Panc1 (cell line): ENCODE measurements at regions not wholly inside any gene's neighbourhood (a gene's known extent, or its start where the extent isn't known, plus 50 kb on each side); places are given as distances from the start of the nearest gene placed in this dataset.

Experiments used
- ATAC-seq: fragments of 200-7000 bp; cut with Tn5 transposase; 2 replicates; pipeline ENCODE4 v1.9.1; 2020; ENCODE audit warnings: mild to moderate bottlenecking, moderate library complexity
- BruUV-seq: library from RNA; stranded (reverse); fragments of 400-500 nt; replicated peaks from 2 replicates; lab custom pipeline; 2021; lab: Mats Ljungman, UMichigan
- CTCF ChIA-PET: fragments of 300-600 bp; sonication (Branson Sonifier 250); formaldehyde crosslinking; loops from one replicate; lab custom pipeline; 2022; ENCODE audit warnings: antibody characterized with exemption; lab: Charles Lee
- POLR2A ChIA-PET: fragments of 300-600 bp; sonication (Branson Sonifier 250); formaldehyde crosslinking; loops from one replicate; lab custom pipeline; 2022; ENCODE audit warnings: antibody characterized with exemption; lab: Charles Lee
- DNase-seq: peaks from one replicate; pipeline ENCODE4 v3.0.0-alpha.2; 2010; ENCODE audit warnings: low read depth, low spot score
- H3K27ac ChIP-seq: 2 replicates; pipeline ENCODE4 v1.5.1; 2011; ENCODE audit warnings: mild to moderate bottlenecking, low read length, inconsistent platforms
- H3K27me3 ChIP-seq: fragments of 200-500 bp; sonication (Bioruptor generic); 2 replicates; pipeline ENCODE4 v1.6.0; 2014; ENCODE audit warnings: low read length, inconsistent platforms; ENCODE audit not compliant: control insufficient read depth, insufficient read depth
- H3K36me3 ChIP-seq: fragments of 200-500 bp; sonication (Bioruptor generic); 2 replicates; pipeline ENCODE4 v1.5.1; 2014; ENCODE audit warnings: inconsistent platforms, mild to moderate bottlenecking, low read length, moderate library complexity; ENCODE audit not compliant: control insufficient read depth, insufficient read depth
- H3K4me1 ChIP-seq: 2 replicates; pipeline ENCODE4 v1.5.1; 2011; ENCODE audit warnings: inconsistent platforms, mild to moderate bottlenecking, low read length, moderate library complexity; ENCODE audit not compliant: control insufficient read depth, insufficient read depth
- H3K4me3 ChIP-seq, 2 experiments: 2 replicates each; pipeline ENCODE4 v1.5.1; 2011 to 2012; ENCODE audit warnings: low read depth in 2 of 2, low read length in 2 of 2, mild to moderate bottlenecking in 2 of 2, inconsistent platforms in 1 of 2, moderate library complexity in 1 of 2
- H3K9me3 ChIP-seq: fragments of 200-500 bp; sonication (Bioruptor generic); 2 replicates; pipeline ENCODE4 v1.5.1; 2014; ENCODE audit warnings: low read depth, mild to moderate bottlenecking, inconsistent platforms, low read length, moderate library complexity; ENCODE audit not compliant: control insufficient read depth, insufficient read depth
- CTCF ChIP-seq: fragments of 450-650 bp; IDR thresholded peaks from 2 replicates; pipeline ENCODE4 v1.5.1; 2017; ENCODE audit warnings: mild to moderate bottlenecking
- POLR2AphosphoS5 ChIP-seq: IDR thresholded peaks from 2 replicates; pipeline ENCODE4 v1.6.1; 2012; ENCODE audit warnings: mild to moderate bottlenecking, low read depth, low read length, moderate library complexity
- SIN3A ChIP-seq: IDR thresholded peaks from 2 replicates; pipeline ENCODE4 v1.6.1; 2012; ENCODE audit warnings: low read depth, mild to moderate bottlenecking, low read length, moderate library complexity, borderline replicate concordance; ENCODE audit not compliant: insufficient read depth
- TCF7L2 ChIP-seq: IDR thresholded peaks from 2 replicates; pipeline ENCODE4 v1.6.1; 2011; ENCODE audit warnings: mild to moderate bottlenecking, low read depth, low read length, inconsistent platforms
- in situ Hi-C: cut with HindIII; loops from 2 replicates; pipeline ENCODE4 v1.10.0; 2016; ENCODE audit warnings: low sequenced_read_pairs, low pct_unique_long_range_greater_than_20kb
- intact Hi-C: fragments of 100-400 bp; cut with micrococcal nuclease; formaldehyde crosslinking; loops from one replicate; pipeline ENCODE4 v1.10.0; 2022; ENCODE audit not compliant: unreplicated experiment
- TF ChIP-seq, protein P1 (sequence below), 2 experiments: IDR thresholded peaks; 2 replicates each; pipeline ENCODE4 v1.6.1; 2011 to 2012; ENCODE audit warnings: low read depth in 2 of 2, control low read depth in 1 of 2, low read length in 1 of 2, mild to moderate bottlenecking in 1 of 2, moderate library complexity in 1 of 2; ENCODE audit not compliant: insufficient read depth in 1 of 2

- H3K27ac ChIP-seq: no peak overlapping the region
- peaks cover 5% of the 10 kb centered on the region; the same call in 1 of the 2 replicates for H3K27me3 ChIP-seq
- H3K4me1 ChIP-seq: no peaks in the 10 kb centered on the region
- in situ Hi-C loops: no loop called here
- H3K36me3 ChIP-seq: no peaks in the 10 kb centered on the region
- POLR2A ChIA-PET: no interaction called here
- no peak overlapping the region for H3K4me3 ChIP-seq
- intact Hi-C loops: no loop called here
- DNase-seq: no peak
- CTCF ChIA-PET: no interaction called here
- no peak for TF ChIP-seq SIN3A
- BruUV-seq: no TSS peak
- no peaks in the 10 kb centered on the region for H3K9me3 ChIP-seq
- ATAC-seq: no peak
Measured at GRCh38 chr15:79535536-79535935, 103.4 kb downstream of the MINAR1 start.

- H3K27me3 ChIP-seq: no peaks in the 10 kb centered on the region
- no peak overlapping the region for H3K4me3 ChIP-seq
- ChIA-PET CTCF (no interaction called here), POLR2A (no interaction called here)
- intact Hi-C loops: no loop called here
- DNase-seq (no peak), ATAC-seq (no peak)
- no peaks in the 10 kb centered on the region for H3K4me1 ChIP-seq
- TF ChIP-seq CTCF: no peak
- TF ChIP-seq POLR2AphosphoS5: no peak
- TF ChIP-seq SIN3A: no peak
- TF ChIP-seq, protein P1, sequence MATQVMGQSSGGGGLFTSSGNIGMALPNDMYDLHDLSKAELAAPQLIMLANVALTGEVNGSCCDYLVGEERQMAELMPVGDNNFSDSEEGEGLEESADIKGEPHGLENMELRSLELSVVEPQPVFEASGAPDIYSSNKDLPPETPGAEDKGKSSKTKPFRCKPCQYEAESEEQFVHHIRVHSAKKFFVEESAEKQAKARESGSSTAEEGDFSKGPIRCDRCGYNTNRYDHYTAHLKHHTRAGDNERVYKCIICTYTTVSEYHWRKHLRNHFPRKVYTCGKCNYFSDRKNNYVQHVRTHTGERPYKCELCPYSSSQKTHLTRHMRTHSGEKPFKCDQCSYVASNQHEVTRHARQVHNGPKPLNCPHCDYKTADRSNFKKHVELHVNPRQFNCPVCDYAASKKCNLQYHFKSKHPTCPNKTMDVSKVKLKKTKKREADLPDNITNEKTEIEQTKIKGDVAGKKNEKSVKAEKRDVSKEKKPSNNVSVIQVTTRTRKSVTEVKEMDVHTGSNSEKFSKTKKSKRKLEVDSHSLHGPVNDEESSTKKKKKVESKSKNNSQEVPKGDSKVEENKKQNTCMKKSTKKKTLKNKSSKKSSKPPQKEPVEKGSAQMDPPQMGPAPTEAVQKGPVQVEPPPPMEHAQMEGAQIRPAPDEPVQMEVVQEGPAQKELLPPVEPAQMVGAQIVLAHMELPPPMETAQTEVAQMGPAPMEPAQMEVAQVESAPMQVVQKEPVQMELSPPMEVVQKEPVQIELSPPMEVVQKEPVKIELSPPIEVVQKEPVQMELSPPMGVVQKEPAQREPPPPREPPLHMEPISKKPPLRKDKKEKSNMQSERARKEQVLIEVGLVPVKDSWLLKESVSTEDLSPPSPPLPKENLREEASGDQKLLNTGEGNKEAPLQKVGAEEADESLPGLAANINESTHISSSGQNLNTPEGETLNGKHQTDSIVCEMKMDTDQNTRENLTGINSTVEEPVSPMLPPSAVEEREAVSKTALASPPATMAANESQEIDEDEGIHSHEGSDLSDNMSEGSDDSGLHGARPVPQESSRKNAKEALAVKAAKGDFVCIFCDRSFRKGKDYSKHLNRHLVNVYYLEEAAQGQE (IDR thresholded peaks at IDR 0.05; ENCODE audit: insufficient read depth in 1 of 2, low read depth in 2 of 2, low read length in 1 of 2): no peak
- TF ChIP-seq TCF7L2: no peak
- no TSS peak for BruUV-seq
- H3K27ac ChIP-seq: no peak overlapping the region
- H3K9me3 ChIP-seq: no peaks in the 10 kb centered on the region
- H3K36me3 ChIP-seq: no peaks in the 10 kb centered on the region
- in situ Hi-C loops: no loop called here
Measured at GRCh38 chr15:79538527-79538926, 106.4 kb downstream of the MINAR1 start.

DNA sequence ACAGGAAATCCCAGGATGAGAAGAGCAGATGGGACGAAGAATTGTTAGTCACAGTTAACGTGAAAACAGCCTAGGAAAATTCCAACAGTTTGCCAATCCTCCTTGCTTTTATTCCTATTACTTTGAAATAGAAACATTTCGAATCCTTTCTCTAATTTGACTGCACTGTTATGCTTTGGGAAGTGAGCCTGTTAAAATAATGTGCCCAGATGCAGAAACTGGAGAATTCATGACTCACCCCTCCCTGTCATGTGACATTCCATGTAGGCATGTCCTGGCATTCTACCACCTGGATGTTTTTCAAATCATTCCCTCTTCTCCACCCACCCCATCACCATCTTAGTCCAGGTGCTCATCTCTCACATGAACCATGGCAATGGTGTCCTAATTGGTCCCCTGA, 107.3 kb downstream of the MINAR1 start:
- Histone ChIP-seq H3K27ac (no peak overlapping the region), H3K4me3 (no peak overlapping the region), H3K4me1 (no peaks in the 10 kb centered on the region), H3K27me3 (0 out of 2 replicates have a peak, but pooled peaks cover 3% of the 10 kb centered on the region), H3K9me3 (no peaks in the 10 kb centered on the region), H3K36me3 (no peaks in the 10 kb centered on the region)
- BruUV-seq: no TSS peak
- TF ChIP-seq POLR2AphosphoS5 (no peak), CTCF (no peak), TCF7L2 (no peak), SIN3A (no peak)
- TF ChIP-seq, protein P1 (IDR thresholded peaks at IDR 0.05; ENCODE audit: insufficient read depth in 1 of 2, low read depth in 2 of 2, low read length in 1 of 2): no peak
- intact Hi-C loops: no loop called here
- ChIA-PET CTCF (no interaction called here), POLR2A (no interaction called here)
- no peak for ATAC-seq
- in situ Hi-C loops: no loop called here
- no peak for DNase-seq
